LNCAP (cell line): ENCODE measurements at regions not wholly inside any gene's neighbourhood (a gene's known extent, or its start where the extent isn't known, plus 50 kb on each side); places are given as distances from the start of the nearest gene placed in this dataset.

Experiments used
- TF ChIP-seq, protein P1 (sequence below): fragments of 450-650 bp; IDR thresholded peaks from 2 replicates; pipeline ENCODE4 v1.5.1; 2017; ENCODE audit warnings: mild to moderate bottlenecking

DNA sequence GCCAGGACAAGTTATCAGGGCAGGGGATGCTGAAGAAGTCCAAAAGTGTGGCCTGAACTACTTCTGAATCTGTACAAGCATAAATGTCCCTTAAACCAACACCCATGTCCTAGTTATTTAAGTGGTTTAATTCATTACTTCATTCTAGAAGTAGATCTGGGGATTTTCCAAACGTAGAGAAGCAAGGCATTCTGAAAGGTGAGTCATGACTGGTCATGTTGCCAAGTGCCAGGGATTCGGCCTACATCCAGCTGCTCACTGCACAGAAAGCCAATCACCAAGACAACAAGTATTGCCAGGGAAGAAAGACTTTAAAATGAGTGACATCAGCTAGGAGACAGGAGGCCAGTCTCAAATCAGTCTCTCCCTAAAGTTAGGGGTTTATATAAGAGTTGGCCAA, 396.6 kb downstream of the GABRB3 start:
- TF ChIP-seq, protein P1, sequence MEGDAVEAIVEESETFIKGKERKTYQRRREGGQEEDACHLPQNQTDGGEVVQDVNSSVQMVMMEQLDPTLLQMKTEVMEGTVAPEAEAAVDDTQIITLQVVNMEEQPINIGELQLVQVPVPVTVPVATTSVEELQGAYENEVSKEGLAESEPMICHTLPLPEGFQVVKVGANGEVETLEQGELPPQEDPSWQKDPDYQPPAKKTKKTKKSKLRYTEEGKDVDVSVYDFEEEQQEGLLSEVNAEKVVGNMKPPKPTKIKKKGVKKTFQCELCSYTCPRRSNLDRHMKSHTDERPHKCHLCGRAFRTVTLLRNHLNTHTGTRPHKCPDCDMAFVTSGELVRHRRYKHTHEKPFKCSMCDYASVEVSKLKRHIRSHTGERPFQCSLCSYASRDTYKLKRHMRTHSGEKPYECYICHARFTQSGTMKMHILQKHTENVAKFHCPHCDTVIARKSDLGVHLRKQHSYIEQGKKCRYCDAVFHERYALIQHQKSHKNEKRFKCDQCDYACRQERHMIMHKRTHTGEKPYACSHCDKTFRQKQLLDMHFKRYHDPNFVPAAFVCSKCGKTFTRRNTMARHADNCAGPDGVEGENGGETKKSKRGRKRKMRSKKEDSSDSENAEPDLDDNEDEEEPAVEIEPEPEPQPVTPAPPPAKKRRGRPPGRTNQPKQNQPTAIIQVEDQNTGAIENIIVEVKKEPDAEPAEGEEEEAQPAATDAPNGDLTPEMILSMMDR, result no peak

DNA sequence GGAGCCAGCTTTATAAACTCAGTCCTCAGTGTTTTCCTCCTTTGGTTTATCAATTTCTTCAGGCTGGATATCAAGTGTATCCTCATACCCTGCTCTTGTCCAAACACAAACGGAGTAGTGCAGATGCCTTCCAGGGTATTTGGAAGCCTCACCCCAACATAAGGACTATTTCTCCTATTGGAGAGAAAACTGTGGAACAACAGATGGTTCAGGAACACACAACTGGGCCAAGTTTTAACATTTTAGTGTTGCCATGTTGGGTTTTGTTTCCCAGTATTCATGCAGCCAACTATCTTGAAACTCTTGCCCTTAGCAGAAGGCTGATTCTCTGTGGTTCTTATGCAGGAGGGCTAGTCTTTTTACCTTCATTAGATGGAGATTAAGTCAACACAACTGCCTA, 398.1 kb downstream of the GABRB3 start:
- TF ChIP-seq, protein P1, result no peak

DNA sequence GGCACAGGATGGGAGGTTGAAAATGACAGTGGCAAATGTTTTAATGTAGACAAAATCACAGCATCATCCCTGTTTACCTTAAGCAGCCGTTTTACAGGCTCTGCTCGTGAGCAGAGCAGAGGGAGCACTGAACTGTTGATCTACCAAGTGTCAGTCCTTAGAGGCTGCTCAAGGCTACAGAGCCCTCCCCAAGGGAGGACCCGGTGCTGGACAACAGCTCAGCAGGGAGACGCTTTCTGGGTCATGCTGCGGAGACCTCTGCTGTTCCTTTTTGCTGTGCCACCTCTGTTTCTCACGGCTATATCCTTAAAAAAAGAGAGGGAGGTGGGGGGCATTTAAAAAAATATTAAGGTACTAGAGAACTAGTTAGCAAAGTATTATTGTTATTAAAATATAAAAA, 400.2 kb downstream of the GABRB3 start:
- TF ChIP-seq, protein P1, result no peak

DNA sequence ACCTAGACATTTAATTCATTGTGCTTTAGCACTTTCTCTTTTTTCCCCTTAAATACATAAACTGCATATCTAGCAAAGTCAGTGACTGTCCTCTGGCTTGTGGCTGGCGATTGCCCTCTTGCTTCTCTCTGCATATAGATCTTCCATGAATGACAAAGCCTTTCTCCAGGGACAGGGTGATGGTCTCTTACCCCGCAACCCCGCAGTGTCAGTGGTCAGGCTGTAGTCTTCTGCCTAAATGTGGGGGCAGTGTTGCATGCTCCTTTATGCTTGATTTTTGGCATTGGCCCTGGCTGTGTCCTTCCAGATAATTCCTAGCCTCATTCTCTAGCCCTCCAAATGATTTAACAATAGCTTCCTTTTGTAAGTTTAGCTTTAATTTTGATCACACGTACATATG, 407.8 kb downstream of the GABRB3 start:
- TF ChIP-seq, protein P1, result no peak

DNA sequence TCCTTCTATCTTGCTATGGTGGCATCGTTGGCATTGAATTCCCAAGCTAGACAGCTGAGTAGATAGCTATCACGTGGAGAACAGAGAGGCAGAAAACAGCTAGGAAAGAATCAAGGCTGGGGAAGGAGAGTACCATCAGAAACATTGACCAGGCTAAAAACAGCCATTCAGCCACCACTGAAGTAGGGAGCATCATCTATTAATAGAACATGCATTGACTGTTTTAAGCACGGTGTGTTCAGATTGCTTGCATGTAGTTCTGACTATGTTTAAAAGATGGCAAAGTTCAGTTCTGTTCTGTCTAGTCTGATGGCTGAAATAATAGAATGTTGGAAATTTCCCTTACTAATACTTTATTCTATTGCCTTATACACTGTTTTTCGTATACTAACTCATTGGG, 413.0 kb downstream of the GABRB3 start:
- TF ChIP-seq, protein P1, result no peak

DNA sequence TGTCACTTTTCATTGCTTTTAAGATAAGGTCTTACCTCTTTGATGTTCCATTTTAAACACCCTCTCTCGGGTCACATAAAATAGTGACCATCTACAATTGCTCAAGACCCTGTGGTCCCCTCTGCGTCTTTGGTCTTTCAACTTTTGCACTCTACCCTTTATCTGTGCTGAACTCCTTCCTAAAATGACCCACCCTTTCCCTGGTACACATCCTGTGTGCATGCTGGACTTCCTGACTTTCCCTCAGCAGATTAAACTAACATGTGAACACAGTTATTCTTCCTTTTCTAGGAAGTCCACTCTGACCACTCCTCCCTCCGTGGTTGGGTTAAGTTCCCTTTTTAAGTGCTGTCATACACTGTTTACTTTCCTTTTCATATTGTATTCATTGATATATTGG, 414.2 kb downstream of the GABRB3 start:
- TF ChIP-seq, protein P1, result no peak

DNA sequence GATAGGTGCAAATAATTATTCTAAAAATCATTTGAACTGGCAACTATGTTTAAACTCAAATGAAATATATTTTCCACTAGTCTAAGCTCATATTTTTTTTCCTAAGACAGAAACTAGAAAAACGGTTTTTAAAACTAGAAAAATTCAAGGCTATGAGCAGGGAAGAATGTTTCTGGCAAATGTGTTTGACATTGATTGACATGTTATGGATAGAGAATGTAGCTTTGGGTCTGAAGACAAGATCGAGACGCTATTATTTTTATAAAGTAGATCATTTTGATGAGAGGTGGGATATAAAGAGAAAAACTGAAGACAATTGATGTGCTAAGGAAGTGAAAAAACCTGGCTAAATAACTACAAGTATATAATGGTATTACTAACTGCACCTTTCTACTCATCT, 415.2 kb downstream of the GABRB3 start:
- TF ChIP-seq, protein P1, result no peak

DNA sequence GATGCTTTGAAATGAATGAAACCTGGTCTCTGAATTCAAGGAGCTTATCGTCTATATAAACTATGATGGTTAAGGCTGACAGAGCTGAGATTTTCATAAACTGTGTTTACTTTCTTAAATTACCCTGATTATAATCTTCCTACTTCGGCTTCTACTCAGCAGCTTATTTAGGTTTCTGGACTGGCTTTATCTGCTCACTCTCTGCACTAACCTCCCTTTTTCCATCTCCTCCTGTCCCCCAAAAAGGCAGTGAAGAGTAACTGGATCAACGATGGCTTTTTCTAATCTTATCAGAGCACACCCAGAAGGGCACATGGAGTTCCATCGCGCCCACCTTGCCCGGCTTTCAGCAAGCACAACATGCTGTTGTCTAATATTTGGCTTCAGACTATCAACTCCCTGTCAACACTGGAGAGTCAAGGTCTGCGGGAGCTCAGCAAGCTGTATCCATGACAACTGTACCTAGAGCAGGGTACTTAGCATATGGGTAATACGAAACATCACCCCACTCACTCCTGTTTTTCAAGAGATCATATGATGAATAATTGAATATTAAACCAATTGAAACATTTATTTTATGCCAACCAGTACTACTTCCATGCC, 417.3 kb downstream of the GABRB3 start:
- TF ChIP-seq, protein P1, result no peak
